ENCODE measurements at regions not wholly inside any gene's neighbourhood (a gene's known extent, or its start where the extent isn't known, plus 50 kb on each side); places are given as distances from the start of the nearest gene placed in this dataset.

- no peak for TF ChIP-seq CTCF (IDR thresholded peaks at IDR 0.05)
Observed at GRCh38 chr4:53959343-53960120, 104.9 kb downstream of the CHIC2 start.

- TF ChIP-seq CTCF (IDR thresholded peaks at IDR 0.05): no peak
Observed at GRCh38 chr4:53956454-53956853, 108.0 kb downstream of the CHIC2 start.

- TF ChIP-seq CTCF (IDR thresholded peaks at IDR 0.05): no peak
Observed at GRCh38 chr4:53956053-53956452, 108.4 kb downstream of the CHIC2 start.

- no peak for TF ChIP-seq CTCF (IDR thresholded peaks at IDR 0.05)
Observed at GRCh38 chr4:53951414-53951813, 113.0 kb downstream of the CHIC2 start.

- TF ChIP-seq CTCF (IDR thresholded peaks at IDR 0.05): no peak
Observed at GRCh38 chr4:53943345-53944085, 120.9 kb downstream of the CHIC2 start.

GRCh38 chr4:53942712-53943111 is 121.7 kb downstream of the CHIC2 start:
- TF ChIP-seq CTCF (IDR thresholded peaks at IDR 0.05): no peak

- TF ChIP-seq CTCF (IDR thresholded peaks at IDR 0.05): no peak
Observed at GRCh38 chr4:53941331-53941730, 123.1 kb downstream of the CHIC2 start.
